ENCODE measurements at regions not wholly inside any gene's neighbourhood (a gene's known extent, or its start where the extent isn't known, plus 50 kb on each side); places are given as distances from the start of the nearest gene placed in this dataset.

- no peak for TF ChIP-seq CTCF (IDR thresholded peaks at IDR 0.05)
- no peak for TF ChIP-seq PBX3 (IDR thresholded peaks at IDR 0.05)
- TF ChIP-seq USF1 (IDR thresholded peaks at IDR 0.05; ENCODE audit: borderline replicate concordance, low read depth) = no peak
- no peak for TF ChIP-seq ZBTB33 (IDR thresholded peaks at IDR 0.05; ENCODE audit: borderline replicate concordance, low read depth)
Observed at GRCh38 chr6:169931261-169931660, 179.8 kb downstream of the ERMARD start.

Measured in SK-N-SH (cell line).